NK-92 treated with Interleukin-12 subunit alpha and Interleukin-12 subunit beta, amount 100 ng/mL, for 24 hours (cell line): ENCODE measurements at regions not wholly inside any gene's neighbourhood (a gene's known extent, or its start where the extent isn't known, plus 50 kb on each side); places are given as distances from the start of the nearest gene placed in this dataset.

Source experiments
- DNase-seq: peaks from one replicate; lab custom pipeline; 2025; lab: John Stamatoyannopoulos, UW

GRCh38 chr14:98959410-98959809, 312.6 kb downstream of the BCL11B start:
- no peak for DNase-seq

DNA sequence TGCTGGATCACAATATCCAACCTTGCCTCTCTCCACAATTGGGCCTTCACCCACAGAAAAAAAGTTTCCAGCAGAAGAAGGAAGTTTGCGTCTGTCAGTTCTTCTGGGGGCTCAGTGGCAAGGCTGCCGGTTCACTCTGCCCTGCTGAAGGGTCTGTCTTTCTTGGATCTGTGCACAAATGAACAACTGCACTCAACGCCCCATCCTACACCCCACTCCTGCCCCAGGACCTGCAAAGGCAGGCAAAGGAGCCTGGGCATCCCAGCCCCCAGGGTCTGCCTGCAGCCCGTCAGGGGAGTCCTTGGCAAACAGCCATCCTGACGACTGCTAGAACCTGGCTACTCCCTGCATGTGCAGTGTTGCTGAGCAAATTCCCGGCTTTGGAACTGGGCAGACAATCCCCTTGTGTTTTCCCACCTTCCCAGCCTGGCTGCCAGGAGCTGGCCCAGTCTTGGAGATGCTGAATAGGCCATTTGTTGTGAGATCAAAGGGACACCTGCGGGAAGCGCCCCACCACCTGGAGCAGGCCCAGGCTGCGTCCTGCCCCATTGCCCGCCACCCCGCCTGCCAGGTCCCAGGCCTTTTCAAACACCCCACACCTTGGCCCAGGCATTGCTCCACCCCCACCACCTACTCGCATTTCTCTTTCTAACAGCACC, 311.9 kb downstream of the BCL11B start:
- DNase-seq, result no peak

GRCh38 chr14:98960617-98961013, 311.4 kb downstream of the BCL11B start:
- DNase-seq, result no peak

GRCh38 chr14:98961191-98961590, 310.8 kb downstream of the BCL11B start:
- no peak for DNase-seq

GRCh38 chr14:98962118-98962517, 309.9 kb downstream of the BCL11B start:
- DNase-seq, result no peak

- DNase-seq, result no peak
Measured at GRCh38 chr14:98963610-98964009, 308.4 kb downstream of the BCL11B start.

DNA sequence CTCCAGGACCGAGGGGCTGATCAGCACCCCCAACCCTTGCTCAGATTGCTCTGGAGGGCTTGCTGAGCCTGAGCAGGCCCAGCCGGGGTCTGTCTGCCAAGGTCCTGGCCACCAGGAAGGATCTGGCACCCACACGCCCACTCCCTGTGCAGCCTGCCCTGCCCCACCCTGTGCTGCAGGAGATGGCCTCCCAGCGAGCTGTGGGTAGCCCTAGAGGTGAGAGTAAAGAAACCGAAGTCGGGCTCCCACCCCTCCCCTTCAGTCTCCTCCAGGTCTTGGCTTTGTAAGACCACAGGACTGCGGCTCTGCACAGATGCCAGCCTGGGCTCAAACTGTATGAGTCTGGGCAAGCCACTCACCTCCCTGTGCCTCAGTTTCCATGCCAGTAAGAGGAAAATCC, 307.8 kb downstream of the BCL11B start:
- DNase-seq, result no peak

GRCh38 chr14:98965076-98965475, 306.9 kb downstream of the BCL11B start:
- DNase-seq, result no peak

DNA sequence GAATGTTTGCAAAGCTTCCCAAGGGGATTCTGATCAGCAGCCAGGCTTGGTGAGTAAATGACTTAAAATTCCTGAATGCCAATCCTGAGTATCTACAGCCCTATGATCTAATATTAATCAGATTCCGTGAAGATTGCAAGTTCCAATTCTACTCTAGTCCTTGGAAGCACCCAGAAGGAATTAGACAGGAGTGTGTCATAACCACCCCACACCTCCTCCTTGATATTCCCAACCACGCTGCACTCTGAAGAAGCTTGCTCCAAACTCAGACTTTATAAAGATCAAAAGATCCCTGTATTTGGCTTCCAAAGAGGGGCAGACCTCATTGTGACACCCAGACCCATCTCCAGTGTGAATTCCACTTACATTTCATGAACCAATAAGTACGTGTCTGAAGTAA, 306.0 kb downstream of the BCL11B start:
- DNase-seq, result no peak

DNA sequence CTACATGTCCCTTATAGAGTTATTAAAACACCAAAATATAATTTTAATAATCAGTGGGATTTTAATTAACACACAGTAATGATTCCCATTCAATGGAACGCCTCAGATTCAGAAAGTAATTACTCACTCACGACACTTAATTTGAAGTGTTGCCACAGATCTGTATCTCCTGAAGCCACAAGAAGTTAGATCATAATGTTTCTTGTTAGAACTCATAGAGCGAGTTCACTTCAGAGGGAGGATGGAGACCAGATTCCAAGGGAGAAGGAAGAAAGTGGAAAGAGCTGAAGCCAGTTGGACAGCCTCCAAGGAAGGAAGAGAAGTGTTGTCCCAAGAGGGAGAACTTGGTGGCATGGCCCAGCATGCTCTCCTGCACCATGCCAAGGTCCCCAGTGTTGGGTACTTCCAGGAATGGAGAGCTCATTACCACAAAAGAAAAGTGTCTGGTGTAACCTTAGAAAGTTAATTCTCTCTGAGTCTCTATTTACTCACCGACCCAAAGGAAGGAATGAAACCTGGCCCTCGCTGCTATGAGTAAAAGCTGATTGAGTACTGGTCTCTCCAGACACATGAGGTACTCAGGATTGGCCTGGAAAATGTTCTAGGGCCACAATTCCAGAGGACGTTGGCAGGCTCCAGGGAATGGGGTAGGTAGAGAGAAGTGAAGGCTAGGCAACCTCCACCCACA, 305.4 kb downstream of the BCL11B start:
- no peak for DNase-seq

GRCh38 chr14:98974113-98974512, 297.9 kb downstream of the BCL11B start:
- DNase-seq, result no peak

DNA sequence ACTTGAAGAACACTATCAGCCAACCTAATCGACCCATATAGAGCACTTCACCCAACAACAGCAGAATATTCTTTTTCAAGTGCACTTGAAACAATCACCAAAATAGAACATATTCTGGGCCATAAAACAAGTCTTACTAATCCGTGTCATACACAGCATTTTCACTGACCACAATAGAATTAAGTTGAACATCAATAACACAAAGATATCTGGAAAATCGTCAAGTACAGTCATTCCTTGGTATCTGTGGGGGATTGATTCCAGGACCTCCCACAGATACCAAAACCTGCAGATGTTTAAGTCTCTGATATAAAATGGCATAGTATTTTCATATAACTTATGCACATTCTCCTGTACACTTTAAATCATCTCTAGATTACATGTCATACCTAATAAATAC, 295.7 kb downstream of the BCL11B start:
- DNase-seq, result no peak

DNA sequence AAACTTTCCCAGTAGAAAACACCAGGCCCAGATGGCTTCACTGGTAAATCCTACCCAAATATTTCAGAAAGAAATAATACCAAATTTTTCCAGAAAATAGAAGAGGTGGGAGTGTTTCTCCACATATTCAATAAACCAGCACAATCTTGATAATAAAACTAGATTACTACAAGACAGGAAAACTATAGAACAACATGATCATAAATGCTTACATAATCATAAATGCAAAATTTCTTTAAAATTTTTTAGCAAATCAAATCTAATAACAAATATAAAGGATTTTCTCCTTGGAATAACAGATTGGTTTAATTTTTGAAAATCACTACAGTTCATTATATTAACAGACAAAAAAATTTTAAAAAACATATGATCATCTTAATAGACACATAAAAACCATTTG, 294.5 kb downstream of the BCL11B start:
- no peak for DNase-seq

- no peak for DNase-seq
Measured at GRCh38 chr14:98982986-98983385, 289.0 kb downstream of the BCL11B start.

GRCh38 chr14:98984027-98984718, 287.8 kb downstream of the BCL11B start:
- no peak for DNase-seq

DNA sequence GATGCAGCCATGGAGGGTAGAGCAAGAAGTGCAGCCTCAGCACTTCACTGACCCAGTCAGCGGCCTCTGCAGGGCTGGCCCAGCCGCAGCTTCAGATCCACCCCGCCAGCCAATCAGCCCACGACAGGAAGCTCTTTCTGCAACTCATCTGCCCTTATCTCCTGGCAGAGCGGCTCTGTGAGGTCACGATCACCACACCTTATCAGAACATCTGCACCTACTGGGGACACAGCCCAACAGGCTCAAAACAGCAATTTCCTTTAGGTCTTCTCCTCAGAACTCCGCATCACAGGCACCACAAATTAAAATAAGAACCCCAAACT, 287.3 kb downstream of the BCL11B start:
- DNase-seq, result no peak

DNA sequence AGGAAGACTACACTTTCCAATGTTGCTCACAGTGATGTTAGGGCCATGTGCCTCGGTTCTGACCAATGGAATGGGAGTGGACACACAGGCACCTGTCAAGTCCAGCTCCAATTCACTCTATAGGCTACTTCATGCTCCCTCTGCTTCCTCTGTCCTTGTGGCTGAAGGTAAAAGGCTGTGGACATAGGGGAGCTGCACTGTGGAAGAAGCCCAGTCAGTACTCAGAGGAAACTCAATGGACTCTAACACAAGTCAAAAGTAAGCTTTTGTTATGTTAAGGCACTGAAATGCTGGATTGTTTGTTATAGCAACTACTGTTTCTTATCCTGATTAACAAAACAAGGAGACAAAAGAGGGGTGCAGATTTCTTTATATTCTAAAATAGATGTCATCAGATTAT, 278.2 kb downstream of the BCL11B start:
- no peak for DNase-seq

- no peak for DNase-seq
Measured at GRCh38 chr14:98994561-98994960, 277.4 kb downstream of the BCL11B start.

GRCh38 chr14:98997526-98998205, 274.3 kb downstream of the BCL11B start:
- DNase-seq, result no peak

- DNase-seq, result no peak
Measured at GRCh38 chr14:98999345-98999744, 272.7 kb downstream of the BCL11B start.

DNA sequence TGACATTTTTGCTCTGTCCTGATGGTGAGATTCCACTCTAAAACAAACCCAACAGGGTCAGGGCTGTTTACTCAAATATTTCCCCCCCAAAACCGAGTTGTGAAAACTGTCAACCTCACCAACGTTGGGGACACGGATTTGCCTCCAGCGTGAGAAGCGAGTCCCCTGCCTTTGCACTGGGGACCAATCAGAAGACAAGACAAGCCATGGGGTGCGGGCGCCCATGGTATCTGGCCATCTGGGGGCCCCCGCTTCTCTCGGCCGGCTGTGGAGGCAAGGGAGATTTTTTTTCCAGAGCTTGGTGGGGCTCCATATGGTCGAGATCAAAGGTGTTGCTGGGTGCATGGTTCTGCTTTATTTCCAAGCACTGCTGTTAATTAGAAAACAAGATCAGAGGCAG, 272.1 kb downstream of the BCL11B start:
- no peak for DNase-seq

GRCh38 chr14:99001241-99001640, 270.8 kb downstream of the BCL11B start:
- DNase-seq, result no peak

GRCh38 chr14:99003646-99004045, 268.4 kb downstream of the BCL11B start:
- DNase-seq, result no peak
